Dendritic cell treated with granulocyte-macrophage colony-stimulating factor and Interleukin-4, amounts not matched to agents 40 ng/mL and 50 ng/mL, for 4 days (primary cell): ENCODE measurements at regions not wholly inside any gene's neighbourhood (a gene's known extent, or its start where the extent isn't known, plus 50 kb on each side); places are given as distances from the start of the nearest gene placed in this dataset.

Experiments used
- H3K27ac Mint-ChIP-seq: one replicate; pipeline ENCODE4 v1.8.0; 2022; ENCODE audit warnings: mild to moderate bottlenecking, mixed read lengths
- H3K27me3 Mint-ChIP-seq: one replicate; pipeline ENCODE4 v1.8.0; 2022; ENCODE audit warnings: mild to moderate bottlenecking, mixed read lengths
- H3K36me3 Mint-ChIP-seq: one replicate; pipeline ENCODE4 v1.8.0; 2022; ENCODE audit warnings: low read depth, mixed read lengths
- H3K4me1 Mint-ChIP-seq: one replicate; pipeline ENCODE4 v1.8.0; 2022; ENCODE audit warnings: low read depth, mixed read lengths
- H3K4me3 Mint-ChIP-seq: one replicate; pipeline ENCODE4 v1.8.0; 2022; ENCODE audit warnings: mild to moderate bottlenecking, moderate library complexity, mixed read lengths
- H3K9me3 Mint-ChIP-seq: one replicate; pipeline ENCODE4 v1.8.0; 2022; ENCODE audit warnings: mixed read lengths
- intact Hi-C: fragments of 100-400 bp; cut with micrococcal nuclease; formaldehyde crosslinking; loops from one replicate; pipeline ENCODE4 v1.15.0; 2022

DNA sequence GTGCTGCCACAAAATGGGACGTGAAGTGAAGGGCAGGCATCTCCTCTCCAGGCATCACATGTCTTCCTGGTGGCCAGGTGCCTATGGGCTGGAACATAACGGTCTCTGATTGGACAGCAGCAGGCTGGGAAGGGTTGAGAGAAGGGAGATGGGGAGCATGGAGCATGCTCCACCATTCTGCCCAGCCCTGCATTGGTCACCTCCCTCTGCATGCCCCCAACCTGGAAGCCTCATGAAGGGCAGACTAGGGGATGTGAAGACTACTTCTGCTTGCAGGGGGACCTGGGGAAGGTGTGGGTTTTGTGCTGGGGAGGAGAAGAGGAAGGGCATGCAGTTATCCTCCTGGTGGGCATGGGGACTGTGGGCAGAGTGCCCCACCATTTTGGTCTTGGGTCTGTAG, 782.2 kb downstream of the TBC1D22A start:
- no peak overlapping the region for H3K27ac Mint-ChIP-seq
- H3K36me3 Mint-ChIP-seq: no peaks in the 10 kb centered on the region
- no peaks in the 10 kb centered on the region for H3K9me3 Mint-ChIP-seq
- H3K27me3 Mint-ChIP-seq: no peaks in the 10 kb centered on the region
- no peaks in the 10 kb centered on the region for H3K4me1 Mint-ChIP-seq
- intact Hi-C loops: no loop called here
- no peak overlapping the region for H3K4me3 Mint-ChIP-seq

DNA sequence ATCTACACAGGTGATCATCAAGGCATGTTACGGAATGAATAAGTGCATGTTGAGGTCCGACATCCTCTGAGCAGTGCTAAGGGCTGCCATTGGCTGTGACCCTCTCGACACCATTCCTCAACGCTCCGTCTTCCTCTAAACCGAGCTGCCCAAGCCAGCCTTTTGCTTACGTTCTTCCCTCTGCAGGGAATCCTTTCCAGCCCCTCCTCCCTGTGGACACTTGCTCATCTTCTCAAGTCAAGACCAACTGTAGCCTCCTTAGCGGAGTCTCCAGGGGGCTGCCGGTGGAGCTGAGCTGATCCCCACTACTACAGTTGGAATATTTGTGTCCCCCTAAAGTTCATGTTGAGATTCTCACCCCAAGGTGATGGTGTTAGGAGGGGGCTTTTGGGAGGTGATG, 781.0 kb downstream of the TBC1D22A start:
- H3K4me3 Mint-ChIP-seq: no peak overlapping the region
- intact Hi-C loops: no loop called here
- no peaks in the 10 kb centered on the region for H3K27me3 Mint-ChIP-seq
- no peak overlapping the region for H3K27ac Mint-ChIP-seq
- no peaks in the 10 kb centered on the region for H3K36me3 Mint-ChIP-seq
- no peaks in the 10 kb centered on the region for H3K4me1 Mint-ChIP-seq
- peaks cover 9% of the 10 kb centered on the region for H3K9me3 Mint-ChIP-seq

DNA sequence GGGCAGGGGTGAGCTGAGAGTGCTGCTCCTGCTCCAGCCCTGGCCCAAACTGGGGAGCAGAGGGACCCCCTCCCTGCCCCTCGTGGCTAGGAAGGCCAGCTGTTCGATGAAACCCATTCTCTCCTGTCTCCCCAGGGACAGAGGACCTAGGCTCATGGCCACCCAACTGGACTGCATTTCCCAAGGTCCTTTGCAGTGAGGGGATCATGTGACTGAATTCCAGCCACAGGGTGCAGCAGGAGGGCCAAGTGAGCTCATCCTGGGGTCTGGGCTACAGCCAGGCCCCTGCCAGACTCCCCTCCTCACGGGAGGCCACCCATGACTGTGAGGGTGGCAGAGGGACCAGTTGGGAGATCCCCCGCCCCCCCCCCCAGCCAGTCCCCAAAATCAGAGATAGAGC, 777.6 kb downstream of the TBC1D22A start:
- H3K4me3 Mint-ChIP-seq: no peak overlapping the region
- no peaks in the 10 kb centered on the region for H3K4me1 Mint-ChIP-seq
- no peaks in the 10 kb centered on the region for H3K36me3 Mint-ChIP-seq
- no peaks in the 10 kb centered on the region for H3K27me3 Mint-ChIP-seq
- intact Hi-C loops: no loop called here
- H3K9me3 Mint-ChIP-seq: peaks cover 28% of the 10 kb centered on the region
- H3K27ac Mint-ChIP-seq: no peak overlapping the region

DNA sequence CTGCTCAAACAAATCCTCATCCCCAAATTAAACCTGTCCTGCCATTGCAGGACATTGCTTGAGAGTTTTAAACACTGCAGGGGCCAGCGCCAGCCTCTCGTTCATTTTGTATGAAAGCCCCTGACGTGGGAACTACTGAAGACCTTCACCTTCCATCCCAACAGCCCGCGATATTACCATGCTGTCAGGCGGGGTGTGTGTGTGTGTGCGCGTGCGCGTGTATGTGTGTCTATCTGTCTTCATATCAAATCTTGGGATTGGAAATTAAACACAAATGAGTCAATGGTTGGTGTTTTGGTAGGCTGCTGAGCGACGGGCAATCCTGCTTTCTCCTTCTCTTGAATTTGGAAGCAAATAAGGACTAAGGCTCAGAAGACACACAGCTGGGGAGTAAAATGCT, 776.9 kb downstream of the TBC1D22A start:
- intact Hi-C loops: no loop called here
- H3K27ac Mint-ChIP-seq: no peak overlapping the region
- no peak overlapping the region for H3K4me3 Mint-ChIP-seq
- no peaks in the 10 kb centered on the region for H3K27me3 Mint-ChIP-seq
- H3K9me3 Mint-ChIP-seq: peaks cover 28% of the 10 kb centered on the region
- no peaks in the 10 kb centered on the region for H3K4me1 Mint-ChIP-seq
- H3K36me3 Mint-ChIP-seq: no peaks in the 10 kb centered on the region

DNA sequence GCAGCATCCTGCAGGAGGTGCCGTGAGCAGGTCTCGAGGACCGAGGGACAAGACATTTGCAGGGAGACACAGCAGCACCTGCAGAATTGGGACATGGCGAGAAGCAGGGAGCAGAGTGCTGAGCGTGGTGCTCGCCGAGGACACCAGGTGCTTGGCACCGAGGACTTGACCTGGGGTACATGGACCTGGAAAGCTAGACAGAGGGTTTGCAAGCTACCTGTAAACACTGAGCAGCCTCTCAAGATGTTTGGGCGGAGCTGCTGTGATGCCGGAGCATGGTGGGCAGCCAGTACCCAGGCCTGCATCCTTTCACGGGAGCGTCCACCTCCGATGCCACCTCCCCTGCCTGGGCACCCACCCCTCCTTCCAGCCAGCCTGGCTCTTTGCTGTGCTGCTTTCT, 773.2 kb downstream of the TBC1D22A start:
- Mint-ChIP-seq H3K9me3 (peaks cover 28% of the 10 kb centered on the region), H3K4me3 (no peak overlapping the region), H3K4me1 (no peaks in the 10 kb centered on the region), H3K36me3 (no peaks in the 10 kb centered on the region), H3K27ac (no peak overlapping the region), H3K27me3 (no peaks in the 10 kb centered on the region)
- intact Hi-C loops: no loop called here

DNA sequence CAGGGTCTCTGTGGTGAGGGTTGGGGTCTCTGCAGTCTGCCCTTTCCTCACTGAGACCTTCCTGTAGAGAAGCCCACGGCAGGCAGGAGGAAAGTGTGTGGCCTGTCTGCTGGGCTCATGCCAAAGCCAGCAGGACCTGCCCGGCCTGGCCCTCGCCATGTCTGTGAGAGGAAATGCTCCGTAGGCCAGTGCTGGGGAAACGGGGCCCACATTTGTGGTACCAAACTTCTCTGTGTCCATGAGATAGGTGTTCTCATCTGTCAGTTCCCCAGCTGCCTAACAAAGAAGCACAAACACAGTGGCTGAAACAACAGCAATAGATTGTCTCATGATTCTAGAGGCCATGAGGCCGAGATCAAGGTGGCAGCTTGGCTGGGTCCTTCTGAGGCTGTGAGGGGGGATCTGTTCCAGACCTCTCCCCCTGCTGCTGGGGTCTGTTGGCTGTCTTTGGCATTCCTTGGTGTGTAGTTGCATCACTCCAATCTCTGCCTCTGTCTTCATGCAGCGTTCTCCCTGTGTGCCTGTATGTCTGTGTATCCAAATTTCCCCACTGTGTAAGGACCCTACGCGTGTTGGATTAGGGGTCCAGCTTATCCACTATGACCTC, 772.5 kb downstream of the TBC1D22A start:
- Mint-ChIP-seq H3K27me3 (no peaks in the 10 kb centered on the region), H3K4me3 (no peak overlapping the region), H3K9me3 (peaks cover 28% of the 10 kb centered on the region), H3K27ac (no peak overlapping the region), H3K4me1 (no peaks in the 10 kb centered on the region), H3K36me3 (no peaks in the 10 kb centered on the region)
- intact Hi-C loops: no loop called here

DNA sequence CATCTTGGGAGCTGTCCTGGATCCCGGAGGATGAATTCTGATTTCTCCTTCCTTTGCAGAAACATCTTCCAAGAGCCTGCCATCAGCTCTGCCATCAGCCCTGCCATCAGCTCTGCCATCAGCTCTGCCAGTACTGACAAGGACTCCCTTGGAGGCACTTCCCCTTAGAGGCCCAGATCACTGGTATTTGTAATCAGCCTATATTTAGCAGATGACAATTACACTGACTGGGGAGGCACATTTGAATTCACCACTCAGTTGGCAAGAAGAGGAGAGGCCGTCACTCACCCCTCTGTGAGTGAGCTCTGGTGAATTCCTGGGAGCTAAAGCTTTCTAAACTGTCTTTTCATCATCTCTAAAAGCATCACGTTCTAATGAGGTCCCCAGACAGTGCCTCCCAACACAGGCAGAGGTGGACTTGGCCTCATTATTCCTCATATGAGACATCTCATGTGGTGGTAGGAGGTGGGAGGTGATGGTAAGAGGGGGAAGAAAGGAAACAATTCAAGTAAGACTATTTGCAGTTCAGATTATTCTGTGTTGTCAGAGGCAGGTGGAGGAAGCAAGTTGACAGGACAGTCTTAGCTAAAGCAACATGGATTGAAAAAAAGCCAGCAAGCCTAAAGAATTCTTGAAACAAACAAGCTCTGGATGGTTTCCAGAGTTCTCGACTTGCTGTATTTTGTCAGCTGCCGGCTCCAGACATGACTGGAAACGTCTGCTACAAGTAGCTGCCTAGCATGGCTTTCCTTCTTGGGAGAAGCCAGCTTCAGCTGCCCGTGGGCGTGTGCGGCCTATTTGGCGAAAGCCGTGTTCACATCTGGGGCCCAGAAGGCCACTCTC, 771.7 kb downstream of the TBC1D22A start:
- Mint-ChIP-seq H3K4me3 (no peak overlapping the region), H3K4me1 (no peaks in the 10 kb centered on the region), H3K27ac (no peak overlapping the region), H3K27me3 (no peaks in the 10 kb centered on the region), H3K36me3 (no peaks in the 10 kb centered on the region), H3K9me3 (peaks cover 25% of the 10 kb centered on the region)
- intact Hi-C loops: no loop called here

DNA sequence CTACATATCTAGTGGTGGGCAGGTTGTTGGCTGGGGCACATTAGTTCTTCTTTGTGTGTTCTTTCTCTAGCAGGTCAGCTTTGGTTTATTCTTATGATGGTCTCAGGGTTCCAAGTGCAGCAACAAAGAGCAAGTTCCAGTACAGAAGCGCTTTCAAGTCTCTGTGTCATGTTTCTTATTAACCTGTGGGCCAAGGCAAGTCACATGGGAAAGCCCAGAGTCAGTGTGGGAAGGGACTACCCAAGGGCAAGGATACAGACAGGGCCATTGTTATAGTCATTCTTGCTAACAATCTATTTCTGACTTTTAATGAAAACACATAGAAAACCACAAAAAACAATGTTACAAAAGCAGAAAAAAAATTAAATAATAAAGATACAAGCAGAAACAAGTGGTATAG, 754.6 kb downstream of the TBC1D22A start:
- Mint-ChIP-seq H3K4me1 (no peaks in the 10 kb centered on the region), H3K4me3 (no peak overlapping the region), H3K36me3 (no peaks in the 10 kb centered on the region), H3K27me3 (peaks cover 3% of the 10 kb centered on the region), H3K27ac (no peak overlapping the region), H3K9me3 (no peaks in the 10 kb centered on the region)
- intact Hi-C loops: no loop called here

DNA sequence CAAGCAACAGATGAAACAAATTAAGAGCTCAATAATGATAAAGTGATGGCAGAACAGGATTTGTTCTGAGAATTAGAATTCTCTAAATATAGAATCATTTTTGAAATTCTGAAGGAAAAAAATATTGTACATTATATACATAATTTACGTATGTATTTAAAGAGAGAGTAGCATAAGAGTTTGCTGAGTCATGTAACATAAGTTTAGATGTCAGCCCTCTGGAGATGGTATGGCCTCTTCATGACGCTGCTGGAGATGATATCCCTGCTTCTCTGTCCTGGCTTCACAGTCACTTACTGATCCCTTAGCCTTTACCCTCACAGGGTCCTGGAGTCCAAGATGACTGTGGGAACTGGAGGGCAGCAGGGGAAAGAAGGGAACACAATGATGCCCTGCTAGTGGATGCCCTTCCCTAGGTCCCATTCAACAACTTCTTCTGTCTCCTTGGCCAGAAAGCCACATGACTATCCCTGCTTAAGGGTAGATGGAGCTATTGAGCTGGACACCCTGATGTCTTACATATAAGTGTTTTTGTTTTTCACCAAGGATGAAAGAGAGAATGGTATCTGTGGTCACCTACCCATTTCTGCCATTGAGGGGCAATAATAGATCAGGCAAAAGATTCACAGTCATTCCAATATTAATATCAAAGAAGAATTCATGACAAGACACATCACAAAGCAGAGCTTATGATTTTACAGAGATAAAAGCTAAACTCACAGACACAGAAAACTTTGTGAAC, 753.1 kb downstream of the TBC1D22A start:
- Mint-ChIP-seq H3K4me3 (no peak overlapping the region), H3K36me3 (no peaks in the 10 kb centered on the region), H3K4me1 (no peaks in the 10 kb centered on the region), H3K27me3 (peaks cover 3% of the 10 kb centered on the region), H3K27ac (no peak overlapping the region), H3K9me3 (peaks cover 7% of the 10 kb centered on the region)
- intact Hi-C loops: no loop called here

DNA sequence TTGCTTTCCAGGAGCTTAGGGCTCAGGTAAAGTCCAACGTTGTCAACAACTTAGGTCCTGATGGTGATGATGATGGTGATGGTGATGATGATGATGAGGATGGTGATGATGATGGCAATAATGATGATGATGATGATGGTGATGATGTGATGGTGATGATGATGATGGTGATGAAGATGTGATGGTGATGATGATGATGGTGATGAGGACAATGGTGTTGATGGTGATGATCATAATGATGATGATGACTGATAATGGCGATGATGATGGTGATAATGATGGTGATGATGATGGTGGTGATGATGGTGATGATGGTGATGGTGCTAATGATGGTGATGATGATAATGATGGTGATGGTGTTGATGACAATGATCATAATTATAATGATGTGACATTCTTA, 750.2 kb downstream of the TBC1D22A start:
- H3K36me3 Mint-ChIP-seq: no peaks in the 10 kb centered on the region
- peaks cover 12% of the 10 kb centered on the region for H3K9me3 Mint-ChIP-seq
- H3K4me1 Mint-ChIP-seq: no peaks in the 10 kb centered on the region
- no peaks in the 10 kb centered on the region for H3K27me3 Mint-ChIP-seq
- intact Hi-C loops: no loop called here
- H3K27ac Mint-ChIP-seq: no peak overlapping the region
- no peak overlapping the region for H3K4me3 Mint-ChIP-seq

DNA sequence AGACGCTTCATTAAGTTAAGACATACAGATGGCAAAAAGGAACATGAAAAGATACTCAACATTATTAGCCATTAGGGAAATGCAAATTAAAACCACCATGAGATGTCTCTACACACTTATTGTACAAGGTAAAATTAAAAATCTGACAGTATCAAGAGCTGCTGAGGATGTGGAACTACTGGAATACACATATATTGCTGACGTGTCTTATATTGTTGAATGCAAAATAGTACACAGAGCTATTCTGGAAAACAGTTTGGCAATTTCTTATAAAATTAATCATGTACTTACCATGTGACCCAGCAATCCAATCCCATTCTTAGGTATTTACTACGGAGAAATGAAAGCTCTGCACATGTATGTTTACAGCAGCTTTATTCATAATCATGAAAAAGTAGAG, 742.5 kb downstream of the TBC1D22A start:
- Mint-ChIP-seq H3K27ac (no peak overlapping the region), H3K4me1 (no peaks in the 10 kb centered on the region), H3K4me3 (no peak overlapping the region), H3K36me3 (no peaks in the 10 kb centered on the region), H3K9me3 (peaks cover 25% of the 10 kb centered on the region), H3K27me3 (peaks cover 1% of the 10 kb centered on the region)
- intact Hi-C loops: no loop called here

DNA sequence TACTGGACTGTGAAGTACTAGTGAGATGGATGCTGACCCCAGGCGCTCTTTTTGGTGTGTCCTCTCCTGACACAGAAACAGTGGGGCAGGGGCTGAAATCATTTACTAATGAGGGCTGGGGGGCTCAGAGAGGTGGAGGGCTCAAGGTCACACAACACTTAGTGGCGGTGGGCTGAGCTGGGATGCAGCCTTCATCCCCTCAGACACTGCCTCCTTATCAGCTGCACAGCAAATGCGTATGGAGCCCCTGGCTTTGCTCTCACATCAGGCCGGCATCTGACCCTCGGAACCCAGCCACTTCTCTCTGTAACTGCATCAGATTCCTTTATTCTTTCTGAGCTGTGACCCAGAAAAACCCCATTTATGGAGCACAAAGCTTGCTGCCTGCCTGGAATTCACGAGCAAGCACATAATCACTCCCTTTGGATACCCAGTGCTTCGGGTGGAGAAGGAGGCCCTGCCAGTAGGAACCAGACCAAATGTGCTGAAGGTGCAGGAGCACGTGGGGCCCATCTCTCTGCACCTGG, 736.6 kb downstream of the TBC1D22A start:
- H3K27ac Mint-ChIP-seq: no peak overlapping the region
- H3K9me3 Mint-ChIP-seq: peaks cover 77% of the 10 kb centered on the region
- H3K4me3 Mint-ChIP-seq: no peak overlapping the region
- intact Hi-C loops: no loop called here
- peaks cover 12% of the 10 kb centered on the region for H3K36me3 Mint-ChIP-seq
- no peaks in the 10 kb centered on the region for H3K4me1 Mint-ChIP-seq
- no peaks in the 10 kb centered on the region for H3K27me3 Mint-ChIP-seq

DNA sequence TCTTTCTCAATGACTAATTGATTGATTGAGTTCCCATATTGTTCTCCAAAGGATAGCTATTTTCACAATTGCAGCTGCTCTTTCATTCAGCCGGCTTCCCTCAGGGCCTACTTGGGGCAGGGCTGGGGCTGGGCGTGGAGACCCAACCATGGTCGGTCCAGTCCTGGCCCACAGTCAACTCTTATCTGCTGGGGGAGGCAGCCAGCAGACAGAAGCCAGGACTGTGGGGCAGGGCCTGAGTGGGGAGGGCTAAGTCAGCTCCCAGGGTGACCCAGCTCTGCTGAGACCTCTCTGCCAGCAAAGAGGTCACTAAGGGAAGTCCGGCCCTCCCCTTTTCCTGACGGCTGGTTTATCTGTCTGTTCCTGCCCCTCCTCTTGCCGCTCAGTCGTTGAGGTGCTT, 735.2 kb downstream of the TBC1D22A start:
- intact Hi-C loops: no loop called here
- H3K4me1 Mint-ChIP-seq: no peaks in the 10 kb centered on the region
- no peak overlapping the region for H3K4me3 Mint-ChIP-seq
- no peak overlapping the region for H3K27ac Mint-ChIP-seq
- peaks cover 12% of the 10 kb centered on the region for H3K36me3 Mint-ChIP-seq
- peaks cover 89% of the 10 kb centered on the region for H3K9me3 Mint-ChIP-seq
- no peaks in the 10 kb centered on the region for H3K27me3 Mint-ChIP-seq

DNA sequence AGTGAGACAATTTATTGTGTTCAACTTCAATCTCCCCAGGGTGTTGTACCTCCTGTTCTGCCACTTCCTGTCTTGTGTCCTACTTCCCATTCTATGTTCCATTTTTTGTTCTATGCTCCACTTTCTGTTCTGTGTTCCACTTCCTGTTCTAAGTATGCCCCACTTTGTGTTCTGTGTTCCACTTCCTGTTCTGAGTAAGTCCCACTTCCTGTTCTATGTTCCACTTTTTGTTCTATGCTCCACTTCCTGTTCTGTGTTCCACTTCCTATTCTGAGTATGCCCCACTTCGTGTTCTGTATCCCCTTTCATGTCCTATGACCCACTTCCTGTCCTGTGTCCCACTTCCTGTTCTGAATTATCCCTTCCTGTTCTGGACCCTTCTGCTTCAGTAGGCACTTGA, 732.7 kb downstream of the TBC1D22A start:
- Mint-ChIP-seq H3K4me1 (no peaks in the 10 kb centered on the region), H3K27ac (peak overlapping the region; percentile 17), H3K27me3 (no peaks in the 10 kb centered on the region), H3K9me3 (peaks cover 72% of the 10 kb centered on the region), H3K4me3 (no peak overlapping the region), H3K36me3 (peaks cover 12% of the 10 kb centered on the region)
- intact Hi-C loops: no loop called here
